ENCODE measurements at regions not wholly inside any gene's neighbourhood (a gene's known extent, or its start where the extent isn't known, plus 50 kb on each side); places are given as distances from the start of the nearest gene placed in this dataset.

- CTCF ChIA-PET: no interaction called here
Measured at GRCh38 chr6:113406048-113406695, 451.0 kb upstream of the MARCKS start.

GRCh38 chr6:113411011-113411410 is 446.1 kb upstream of the MARCKS start:
- DNase-seq (ENCODE audit: extremely low spot score): no peak
- ChIA-PET POLR2A (no interaction called here), CTCF (no interaction called here)
- no peak for TF ChIP-seq CTCF (IDR thresholded peaks at IDR 0.05; ENCODE audit: control extremely low read depth, extremely low read depth, low read depth, missing control alignments)

More at GRCh38 chr6:113406048-113406695, 451.0 kb upstream of the MARCKS start:
- POLR2A ChIA-PET: no interaction called here
- no peak for DNase-seq (ENCODE audit: extremely low spot score)
- no peak for TF ChIP-seq CTCF (IDR thresholded peaks at IDR 0.05; ENCODE audit: control extremely low read depth, extremely low read depth, low read depth, missing control alignments)

- ChIA-PET POLR2A (no interaction called here), CTCF (interaction anchor here (0.9 kb wide), 1 partner anchor 17 kb away, joined by 3 read pairs; no protein-coding TSS in a partner anchor)
- DNase-seq (ENCODE audit: extremely low spot score): no peak
- TF ChIP-seq CTCF (IDR thresholded peaks at IDR 0.05; ENCODE audit: control extremely low read depth, extremely low read depth, low read depth, missing control alignments): no peak
Measured at GRCh38 chr6:113412589-113413357, 444.4 kb upstream of the MARCKS start.

- DNase-seq (ENCODE audit: extremely low spot score): no peak
- no peak for TF ChIP-seq CTCF (IDR thresholded peaks at IDR 0.05; ENCODE audit: control extremely low read depth, extremely low read depth, low read depth, missing control alignments)
- ChIA-PET CTCF (interaction anchor here (1.2 kb wide), 1 partner anchor 36 kb away, joined by 4 read pairs; no protein-coding TSS in a partner anchor), POLR2A (no interaction called here)
Measured at GRCh38 chr6:113414511-113414910, 442.6 kb upstream of the MARCKS start.

- no peak for DNase-seq (ENCODE audit: extremely low spot score)
- no peak for TF ChIP-seq CTCF (IDR thresholded peaks at IDR 0.05; ENCODE audit: control extremely low read depth, extremely low read depth, low read depth, missing control alignments)
- CTCF ChIA-PET: interaction anchor here (1.1 kb wide), 1 partner anchor 19 kb away, joined by 4 read pairs; no protein-coding TSS in a partner anchor
- POLR2A ChIA-PET: no interaction called here
Measured at GRCh38 chr6:113416170-113416569, 441.0 kb upstream of the MARCKS start.

GRCh38 chr6:113420290-113420689 is 436.9 kb upstream of the MARCKS start:
- CTCF ChIA-PET: interaction anchor here (1.1 kb wide), 1 partner anchor 439 kb away, joined by 3 read pairs; no protein-coding TSS in a partner anchor

More at GRCh38 chr6:113420290-113420689, 436.9 kb upstream of the MARCKS start:
- DNase-seq (ENCODE audit: extremely low spot score): no peak
- no peak for TF ChIP-seq CTCF (IDR thresholded peaks at IDR 0.05; ENCODE audit: control extremely low read depth, extremely low read depth, low read depth, missing control alignments)
- POLR2A ChIA-PET: no interaction called here

All from GM10248 (cell line).